NCI-H2227 treated with DMSO at 0.1 percent for 48 hours (cell line): ENCODE measurements at regions not wholly inside any gene's neighbourhood (a gene's known extent, or its start where the extent isn't known, plus 50 kb on each side); places are given as distances from the start of the nearest gene placed in this dataset.
"Not testable (repeated sequence)": the region's sequence is repeated elsewhere in the genome, so short reads cannot be mapped to it uniquely, and the experiment has no call there.

ENCODE experiments used
- DNase-seq: peaks from one replicate; lab custom pipeline; 2025; lab: John Stamatoyannopoulos, UW

DNA sequence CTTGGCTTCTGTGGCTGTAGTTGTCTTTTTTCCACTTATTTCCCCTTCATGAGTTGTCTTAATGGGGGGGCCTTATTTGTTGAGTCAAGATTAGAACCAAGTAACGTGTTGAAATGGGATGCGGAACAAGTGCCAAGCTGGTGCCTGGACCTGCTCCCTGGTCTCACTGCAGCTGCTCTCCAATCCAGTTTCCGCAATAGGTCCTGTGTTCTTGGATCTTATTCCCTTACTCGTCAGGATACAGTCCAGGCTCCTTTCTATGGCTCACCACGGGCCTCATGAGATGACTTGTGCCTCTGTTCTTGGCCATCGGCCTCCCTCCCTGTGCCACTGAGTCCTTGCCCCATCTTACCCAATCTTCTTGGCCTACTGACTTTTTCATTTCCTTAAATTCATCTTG, 159.6 kb upstream of the CADM1 start:
- DNase-seq: no peak

DNA sequence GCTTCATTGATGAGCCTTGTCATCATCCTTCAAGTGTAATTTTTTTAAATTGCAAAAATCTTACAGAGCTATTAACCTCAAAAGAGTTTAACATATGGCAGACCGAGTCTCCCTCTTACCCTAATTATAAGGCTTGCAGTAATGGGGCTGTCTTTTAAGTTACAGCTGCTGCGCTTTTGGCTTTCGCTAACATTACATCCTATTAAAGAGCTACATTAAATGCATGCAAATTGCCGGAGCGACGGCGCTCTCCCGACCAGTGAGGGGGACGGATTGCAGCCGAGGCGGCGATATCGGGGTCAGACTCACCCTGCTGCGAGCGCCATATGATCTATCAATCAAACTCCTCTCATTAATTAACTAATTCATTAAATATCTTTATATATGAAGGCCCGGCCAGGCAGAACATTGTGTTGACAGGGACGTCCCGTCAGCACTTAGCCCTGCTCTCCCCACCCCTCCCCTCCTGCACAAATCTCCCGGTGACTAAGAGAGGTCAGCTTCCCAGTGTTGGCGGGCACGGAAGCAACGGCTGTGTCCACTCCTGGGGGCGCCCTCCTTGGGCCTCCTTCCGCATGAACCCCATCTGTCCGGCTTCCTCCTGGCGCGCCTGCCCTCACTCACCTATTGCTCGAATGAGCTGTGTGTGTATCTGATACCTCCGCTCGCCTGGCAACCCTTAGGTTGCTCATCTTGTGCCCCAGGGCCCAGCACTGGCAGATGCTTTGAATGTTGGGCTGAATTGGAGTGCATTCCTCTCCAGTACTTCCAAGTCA, 156.0 kb upstream of the CADM1 start:
- peak; percentile 21 for DNase-seq

DNA sequence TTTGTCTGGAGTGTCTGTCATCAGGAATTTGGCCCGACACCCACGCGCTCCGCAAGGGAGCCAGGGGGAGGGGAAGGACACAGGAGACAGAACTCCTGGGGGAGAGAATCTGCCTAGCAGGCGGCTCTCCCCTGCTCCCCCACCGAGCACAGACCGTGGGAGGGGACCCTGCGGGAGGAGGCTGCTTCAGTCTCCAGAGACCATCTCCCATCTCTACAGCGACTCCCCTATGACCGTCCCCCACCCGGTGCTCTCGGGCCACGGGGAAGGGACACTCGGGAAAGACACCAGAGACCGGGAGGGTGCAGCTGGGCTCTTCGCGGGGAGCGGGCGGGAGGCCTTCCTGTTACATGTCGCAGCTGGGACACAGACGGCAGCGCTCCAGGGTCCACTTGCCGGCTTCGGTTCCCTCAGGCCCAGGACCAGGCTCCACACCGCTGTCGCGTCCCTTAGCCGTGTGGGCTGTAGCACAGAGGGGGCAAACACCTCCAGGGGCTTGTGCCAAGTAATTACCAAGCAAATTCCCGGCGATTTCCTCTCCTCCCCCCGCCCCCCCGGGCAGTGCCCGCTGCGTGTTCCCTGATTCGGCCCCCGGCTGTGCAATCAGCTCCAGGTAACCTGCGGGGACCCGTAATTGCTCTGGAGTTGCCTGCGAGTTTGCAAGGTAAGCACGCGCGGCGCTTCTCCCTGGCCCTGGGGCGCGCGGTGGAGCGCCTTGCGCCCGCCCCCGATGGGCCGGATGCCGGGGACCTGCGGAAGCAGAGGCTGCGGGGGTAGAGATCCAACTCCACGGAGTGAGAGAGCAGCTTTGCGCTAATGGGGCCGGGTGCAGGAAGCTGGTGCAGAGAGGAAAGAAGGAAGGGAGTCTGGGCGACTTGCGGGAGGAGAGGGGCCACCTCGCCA, 155.1 kb upstream of the CADM1 start:
- DNase-seq: no peak

DNA sequence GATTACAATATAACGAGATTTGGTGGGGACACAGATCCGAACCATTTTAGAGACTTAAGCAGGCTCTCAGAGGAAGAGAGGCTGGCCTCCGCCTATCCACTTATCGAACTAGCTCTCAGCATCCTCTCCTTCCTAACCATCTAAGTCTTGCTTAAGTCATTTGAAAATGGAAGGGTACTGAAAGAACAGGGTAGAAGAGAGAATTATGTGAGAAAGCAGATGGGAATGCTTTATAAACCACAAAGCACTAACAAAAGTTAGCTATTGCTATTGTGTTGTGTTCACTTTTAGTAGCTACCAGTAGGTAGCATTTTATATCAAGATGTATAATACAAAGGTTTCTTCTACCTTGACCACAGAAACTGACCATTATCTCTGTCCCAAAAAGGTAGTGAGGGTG, 153.4 kb upstream of the CADM1 start:
- DNase-seq: no peak

DNA sequence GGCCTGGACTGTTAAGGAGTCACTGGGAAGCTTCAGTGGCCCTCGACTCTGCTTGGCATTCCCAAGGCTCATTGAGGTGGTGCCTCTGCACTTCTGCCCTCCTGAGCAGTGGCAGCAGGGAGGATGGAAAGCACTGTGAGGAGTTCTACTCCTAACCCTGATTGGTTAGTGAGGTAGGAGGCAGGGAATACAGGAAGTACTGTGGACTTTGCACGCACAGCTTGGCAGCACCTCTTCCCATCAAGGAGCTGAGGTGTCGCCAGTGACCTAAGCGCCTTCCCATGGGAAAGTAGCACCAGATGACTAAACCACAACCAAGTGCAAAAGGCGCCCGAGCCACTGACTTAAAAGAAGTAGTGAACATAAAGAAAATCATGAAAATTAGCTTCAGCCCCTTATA, 152.5 kb upstream of the CADM1 start:
- DNase-seq: no peak

DNA sequence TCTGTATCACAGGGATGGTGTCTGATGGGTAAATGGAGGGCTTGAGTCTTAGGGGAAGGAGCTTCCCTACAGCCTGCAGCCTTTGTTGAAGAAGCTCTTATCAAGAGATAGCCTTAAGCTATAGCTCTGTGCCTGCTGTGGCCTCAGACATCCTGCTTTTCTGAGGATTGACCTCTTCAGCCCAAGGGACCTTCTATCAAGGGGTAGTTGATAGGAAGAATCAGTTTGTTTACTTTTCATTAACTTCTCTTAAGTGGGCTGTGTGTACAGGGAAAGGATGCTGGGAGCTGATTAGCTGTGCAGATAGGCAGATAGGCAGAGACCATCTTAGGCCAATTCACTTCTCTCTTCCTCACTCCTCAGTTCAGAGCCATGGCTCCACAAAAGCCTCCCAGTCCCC, 151.8 kb upstream of the CADM1 start:
- DNase-seq: no peak

DNA sequence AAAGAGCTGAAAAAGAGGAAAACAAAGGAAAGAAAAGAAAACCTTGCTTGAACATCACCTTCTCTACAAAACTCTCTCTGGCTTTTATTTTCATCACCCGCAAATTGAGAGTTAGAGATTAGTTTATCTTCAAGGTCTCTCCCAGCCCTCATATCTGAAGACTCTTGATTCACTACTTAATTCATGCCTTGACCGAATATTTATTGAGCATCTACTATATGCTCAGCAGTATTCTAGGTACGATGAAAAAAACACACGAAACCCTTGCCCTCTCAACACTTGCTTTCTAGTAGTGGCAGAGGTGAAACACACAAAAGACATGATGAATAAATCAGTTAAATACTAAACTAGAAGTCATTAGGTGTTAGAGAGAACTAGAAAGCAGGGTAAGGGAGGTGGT, 150.6 kb upstream of the CADM1 start:
- no peak for DNase-seq

DNA sequence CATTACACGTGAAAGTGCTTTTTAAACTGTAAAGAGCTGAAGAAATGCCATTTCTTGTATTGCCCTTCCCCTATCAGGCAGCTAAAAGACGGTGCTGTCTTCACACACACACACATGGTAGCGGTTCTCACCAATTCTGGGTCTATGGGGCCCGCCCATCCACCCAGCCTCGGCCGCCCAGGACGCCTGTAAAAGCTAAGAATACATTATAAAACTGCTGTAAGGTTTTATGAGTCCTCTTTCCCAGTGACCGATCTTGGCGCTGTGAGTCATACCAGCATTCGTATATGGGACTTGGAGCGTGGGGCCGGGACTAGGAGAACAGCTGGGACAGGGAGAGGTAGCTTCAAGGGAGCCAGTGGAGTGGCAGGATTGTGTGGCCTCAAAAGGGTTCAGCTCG, 149.7 kb upstream of the CADM1 start:
- no peak for DNase-seq

DNA sequence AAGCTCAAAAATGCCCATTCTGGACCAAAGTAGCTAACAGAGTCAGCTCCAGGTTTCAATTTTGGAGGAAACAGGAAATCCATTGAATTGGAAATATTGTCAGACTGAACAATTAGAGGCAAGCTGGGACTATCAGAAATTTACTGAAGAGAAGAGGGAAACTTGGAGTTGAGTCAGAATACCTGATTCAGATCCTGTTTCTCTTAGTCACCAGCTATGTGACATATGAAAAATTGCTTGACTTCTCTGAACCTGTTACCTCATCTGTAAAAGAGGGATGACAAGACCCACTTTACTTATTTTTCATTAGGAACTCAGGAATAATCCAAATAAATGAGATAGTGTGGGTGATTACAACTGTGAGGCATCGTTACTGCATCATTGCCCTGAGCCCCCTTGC, 148.9 kb upstream of the CADM1 start:
- DNase-seq: no peak

DNA sequence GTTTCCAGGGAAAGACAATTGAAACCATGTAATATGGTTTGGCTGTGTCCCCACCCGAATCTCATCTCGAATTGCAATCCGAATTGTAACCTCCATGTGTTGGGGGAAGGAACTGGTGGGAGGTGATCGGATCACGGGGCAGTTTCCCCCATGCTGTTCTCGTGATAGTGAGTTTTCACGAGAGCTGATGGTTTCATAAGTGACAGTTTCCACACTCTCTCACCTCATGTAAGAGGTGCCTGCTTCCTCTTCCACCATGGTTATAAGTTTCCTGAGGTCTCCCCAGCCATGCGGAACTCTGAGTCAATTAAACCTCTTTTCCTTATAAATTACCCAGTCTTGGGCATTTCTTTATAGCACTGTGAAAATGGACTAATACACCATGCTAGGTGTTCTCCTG, 148.3 kb upstream of the CADM1 start:
- DNase-seq: no peak

DNA sequence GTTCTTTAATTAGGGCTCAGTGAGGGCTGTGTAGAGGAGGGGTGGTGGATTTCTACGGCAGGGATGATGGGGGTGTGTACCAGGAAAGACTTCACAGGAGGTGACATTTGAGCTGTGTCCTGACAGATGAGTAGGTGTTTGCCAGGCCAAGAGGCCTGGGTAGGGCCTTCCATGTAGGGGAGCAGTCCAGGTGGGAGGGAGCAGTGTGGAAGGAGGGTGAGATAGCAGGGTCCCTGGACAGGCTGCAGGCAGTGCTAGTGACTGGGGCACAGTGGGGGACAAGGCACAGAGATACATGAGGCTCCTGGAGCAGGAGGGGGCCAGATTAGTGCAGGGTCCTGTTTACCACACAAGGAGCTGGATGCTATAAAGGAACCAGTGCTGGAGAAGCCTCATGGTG, 147.9 kb upstream of the CADM1 start:
- DNase-seq: no peak

DNA sequence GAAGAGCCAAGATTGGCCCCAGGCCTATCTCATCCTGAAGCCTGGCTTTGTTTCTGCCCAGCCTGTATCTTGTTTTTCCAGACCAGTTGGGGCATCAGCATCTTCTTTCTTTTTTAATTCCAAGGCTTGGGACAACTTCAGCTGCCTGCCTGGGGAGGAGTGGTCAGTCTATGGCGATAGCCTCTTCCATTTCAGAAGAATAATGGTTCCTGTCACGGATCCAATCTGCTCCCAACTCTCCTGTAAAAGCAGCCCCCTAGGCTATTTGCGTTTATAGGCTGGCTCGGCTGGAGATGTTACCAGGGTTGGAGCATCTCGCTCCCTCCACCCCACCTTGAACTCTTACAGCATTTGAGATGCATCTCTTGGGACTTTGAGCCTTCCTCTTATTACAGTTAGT, 145.2 kb upstream of the CADM1 start:
- DNase-seq: no peak

DNA sequence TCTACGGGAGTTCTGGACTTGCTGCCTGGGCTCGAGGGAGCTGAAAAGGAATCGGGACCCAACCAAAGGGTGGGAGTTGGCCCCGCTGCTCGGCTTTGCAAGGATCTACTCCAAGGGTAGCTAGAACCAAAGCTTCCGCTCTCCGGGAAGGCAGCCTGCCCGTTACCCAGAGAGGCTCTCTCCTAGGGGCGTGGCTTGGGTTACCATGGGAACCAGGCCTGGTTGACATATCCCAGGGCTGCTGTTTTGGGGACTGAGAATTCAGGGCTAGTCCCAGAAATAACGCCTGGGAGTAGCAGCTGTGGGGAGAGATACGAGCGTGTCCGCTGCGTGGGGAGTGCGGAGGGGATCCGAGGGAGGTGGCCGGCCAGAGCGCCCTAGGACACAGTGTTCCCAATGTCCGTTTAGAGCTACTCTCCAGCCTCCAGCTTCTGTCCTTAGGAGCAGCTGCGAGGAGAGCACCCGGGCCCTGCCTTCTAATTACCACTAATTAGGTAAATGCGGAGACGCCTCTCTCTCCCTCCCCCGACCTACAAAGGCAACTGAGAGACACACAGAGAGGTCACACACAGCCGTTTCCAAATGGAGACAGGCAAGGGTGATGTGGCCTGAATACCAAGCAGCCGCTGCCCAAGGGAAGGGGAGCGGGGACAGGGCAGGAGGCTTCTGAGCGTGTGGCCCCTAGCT, 141.6 kb upstream of the CADM1 start:
- no peak for DNase-seq

DNA sequence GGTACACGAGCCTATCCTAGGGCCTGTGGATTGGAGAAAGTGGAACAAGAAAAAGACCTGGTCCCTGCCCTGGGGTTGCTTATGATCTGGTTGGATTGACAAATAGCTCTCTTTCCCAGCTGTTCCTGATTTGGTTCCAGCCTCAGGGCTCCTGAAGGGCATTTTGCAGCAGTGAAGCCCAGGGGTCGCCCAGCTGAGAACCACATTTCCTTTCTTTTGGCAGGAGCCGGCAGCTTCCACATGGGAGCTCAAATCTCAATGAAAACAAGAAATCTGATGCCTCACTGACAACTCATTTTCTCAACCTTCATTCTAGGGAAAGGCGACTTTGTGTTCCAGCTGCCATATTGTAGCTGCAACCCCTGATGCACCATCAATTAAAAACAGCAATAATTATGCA, 140.6 kb upstream of the CADM1 start:
- DNase-seq: no peak

DNA sequence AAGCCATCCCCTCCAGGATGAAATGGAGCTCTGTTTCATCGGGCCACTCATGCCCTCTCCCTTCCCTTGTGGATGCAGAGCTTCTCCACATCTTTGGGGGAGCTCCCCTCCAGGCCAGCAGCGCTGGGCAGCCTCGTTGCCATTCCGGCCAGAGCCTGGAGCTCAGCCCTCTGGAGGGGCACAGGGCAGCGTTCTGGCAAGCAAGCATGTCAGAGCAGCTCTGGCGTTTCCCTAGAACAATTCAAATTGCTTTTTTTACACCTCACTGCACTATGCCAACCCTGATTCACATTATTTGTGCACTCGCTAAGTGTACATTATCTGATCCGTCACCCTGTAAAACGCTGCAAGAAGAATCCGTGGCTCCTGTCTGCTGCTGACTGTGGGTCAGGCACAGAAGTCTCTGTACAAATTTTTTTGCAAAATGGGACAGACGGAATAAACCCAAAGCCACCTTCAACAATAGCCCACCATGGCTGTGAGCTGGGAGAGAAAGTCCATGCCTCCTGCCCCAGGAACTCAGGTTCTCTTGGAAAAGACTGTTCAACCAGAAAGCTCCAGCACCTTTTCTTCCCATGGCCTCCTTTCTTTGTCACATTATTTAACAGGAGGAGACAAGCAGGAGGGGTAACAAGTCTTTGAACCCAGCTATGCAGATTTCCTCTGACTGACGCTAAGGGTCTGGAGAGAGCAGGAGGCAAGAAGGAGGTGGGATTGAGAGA, 139.5 kb upstream of the CADM1 start:
- no peak for DNase-seq

DNA sequence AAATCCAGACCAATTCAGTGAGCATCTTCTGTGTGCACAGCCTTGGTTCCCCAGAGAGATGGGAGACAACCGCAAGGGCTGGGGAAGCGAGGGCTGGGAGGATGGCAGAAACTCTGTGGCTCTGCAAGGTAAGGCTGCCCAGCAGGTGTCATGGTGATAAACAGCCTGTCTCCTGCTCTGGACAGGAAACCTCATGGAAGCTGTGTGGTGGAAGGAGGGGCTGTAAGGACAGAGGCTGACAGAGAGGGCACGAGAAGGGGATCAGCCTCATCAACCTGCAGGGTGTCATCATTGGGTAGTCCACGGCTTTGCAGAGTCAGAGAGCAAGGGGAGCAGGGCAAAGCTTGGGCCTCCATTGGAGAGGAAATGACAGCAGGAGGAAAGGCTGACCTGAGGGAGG, 138.4 kb upstream of the CADM1 start:
- no peak for DNase-seq

DNA sequence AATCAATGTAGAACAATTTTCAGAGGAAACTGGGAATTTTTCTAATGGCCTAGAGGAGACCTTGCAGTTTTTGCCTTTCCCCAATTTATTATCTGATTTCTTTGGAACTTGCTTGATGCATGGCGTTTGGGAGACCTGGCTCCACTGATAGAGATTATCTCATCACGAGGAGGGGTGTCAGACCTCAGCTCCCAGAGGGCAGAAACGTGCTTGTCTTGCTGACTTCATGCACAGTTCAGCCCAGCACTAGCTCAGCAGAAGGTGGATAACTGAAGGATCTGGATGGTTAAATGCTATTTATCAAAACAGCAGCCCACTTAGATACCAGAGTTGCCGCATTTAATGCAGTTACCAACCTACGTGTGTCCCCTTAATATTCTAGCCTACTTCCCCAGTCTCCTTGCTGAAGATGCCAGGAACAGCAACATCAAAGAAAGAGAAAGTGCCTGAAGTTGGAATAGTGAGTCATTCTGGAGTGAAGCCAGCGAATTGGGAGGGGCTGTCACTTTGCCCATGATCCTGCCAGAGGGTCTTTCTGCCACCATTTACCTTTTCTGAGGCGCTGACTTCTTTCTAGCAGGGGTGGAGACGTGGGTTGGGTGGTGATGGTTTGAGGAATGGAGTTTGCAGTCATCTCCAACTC, 133.5 kb upstream of the CADM1 start:
- DNase-seq: no peak

DNA sequence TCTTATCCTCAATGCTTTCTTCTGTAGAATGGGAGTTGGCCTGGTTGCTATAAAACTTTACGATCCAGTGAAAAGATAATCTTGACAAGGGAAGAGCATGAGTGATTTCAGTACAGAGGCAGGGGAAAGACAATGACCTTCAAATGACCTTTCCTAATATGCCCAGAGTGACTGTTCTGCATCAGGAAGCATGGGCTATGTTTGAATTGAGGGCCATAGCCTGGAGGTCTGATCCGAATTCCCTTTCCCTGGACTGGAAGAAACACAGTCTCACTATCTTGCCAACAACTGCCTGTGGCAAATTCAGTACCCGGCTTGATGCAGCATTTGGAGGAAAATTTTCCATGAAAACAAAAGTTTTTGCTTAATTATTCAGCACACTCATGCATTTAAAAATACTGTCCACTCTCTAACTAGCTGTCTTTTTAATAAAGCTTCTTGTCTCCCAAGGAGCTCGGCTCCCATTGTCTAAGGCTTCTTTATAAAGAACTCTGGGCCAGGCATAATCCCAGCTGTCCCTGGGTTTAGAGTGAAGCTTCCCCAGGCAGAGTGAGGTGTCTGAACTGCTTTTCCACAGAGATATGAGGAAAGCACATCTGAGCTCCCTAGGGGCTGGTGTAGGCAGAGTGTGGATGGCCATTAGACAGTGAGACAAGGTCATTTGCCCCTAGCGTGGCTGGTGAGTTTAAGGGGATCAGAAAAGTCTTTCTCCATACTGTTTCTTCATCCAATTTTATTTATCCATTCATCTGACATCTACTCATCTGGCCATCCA, 132.7 kb upstream of the CADM1 start:
- DNase-seq: no peak

DNA sequence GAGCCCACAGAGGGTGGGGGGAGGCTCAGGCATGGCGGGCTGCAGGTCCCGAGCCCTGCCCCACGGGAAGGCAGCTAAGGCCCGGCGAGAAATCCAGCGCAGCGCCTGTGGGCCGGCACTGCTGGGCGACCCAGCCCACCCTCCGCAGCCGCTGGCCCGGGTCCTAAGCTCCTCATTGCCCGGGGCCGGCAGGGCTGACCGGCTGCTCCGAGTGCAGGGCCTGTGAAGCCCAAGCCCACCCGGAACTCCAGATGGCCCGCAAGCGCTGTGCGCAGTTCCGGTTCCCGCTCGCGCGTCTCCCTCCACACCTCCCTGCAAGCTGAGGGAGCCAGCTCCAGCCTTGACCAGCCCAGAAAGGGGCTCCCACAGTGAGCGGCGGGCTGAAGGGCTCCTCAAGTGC, 129.8 kb upstream of the CADM1 start:
- DNase-seq: not testable (repeated sequence)

DNA sequence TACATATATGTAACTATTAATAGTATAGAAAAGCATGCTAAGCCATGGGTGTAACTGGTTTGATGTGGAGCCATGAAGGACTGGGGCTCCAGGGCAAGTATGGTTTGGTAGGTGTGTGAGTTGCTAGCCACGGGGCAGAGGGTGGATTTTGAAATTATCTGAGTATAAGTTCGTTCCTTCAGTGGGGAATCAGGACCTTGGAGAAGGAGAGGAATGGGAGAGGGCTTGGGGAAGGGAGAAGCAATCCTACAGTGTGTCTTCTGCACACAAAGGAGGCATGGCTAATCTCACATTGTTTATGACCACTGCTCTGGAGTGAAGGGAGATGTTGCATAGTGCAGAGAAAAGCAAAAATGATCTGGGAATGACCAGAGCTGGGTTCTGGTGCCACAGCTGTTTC, 127.8 kb upstream of the CADM1 start:
- DNase-seq: no peak

DNA sequence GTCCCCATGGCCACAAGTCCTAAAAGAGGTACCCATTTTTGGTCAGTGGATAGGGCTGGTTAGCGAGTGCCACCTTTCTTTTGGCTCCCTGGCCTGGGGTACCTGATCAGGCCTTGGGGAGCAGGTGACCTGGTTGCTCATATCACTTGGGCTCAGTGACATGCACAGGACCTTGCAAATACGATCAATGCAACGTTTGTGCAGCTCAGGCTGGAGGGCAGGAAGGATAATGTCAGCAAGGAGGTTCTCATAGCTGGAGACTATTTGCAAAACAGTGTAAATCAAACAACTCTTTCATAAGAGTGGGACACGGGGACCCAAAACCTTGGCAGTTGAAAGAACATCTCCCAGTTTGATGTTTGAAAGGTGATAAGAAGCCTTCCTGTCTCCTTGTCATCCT, 127.4 kb upstream of the CADM1 start:
- DNase-seq: no peak
